GM12878 (cell line): ENCODE measurements at regions not wholly inside any gene's neighbourhood (a gene's known extent, or its start where the extent isn't known, plus 50 kb on each side); places are given as distances from the start of the nearest gene placed in this dataset.
A peak's percentile ranks its signal among the peaks of the same experiment; 100 is the strongest.

Experiments
- ETV6 ChIP-seq, 2 experiments: fragments of 450-650 bp in 1 of 2; IDR thresholded peaks in 1 of 2; conservative IDR thresholded peaks in 1 of 2; 2 replicates each; pipeline ENCODE4 v1.6.1; 2014; ENCODE audit warnings: antibody characterized with exemption in 1 of 2, borderline replicate concordance in 1 of 2, low read depth in 1 of 2, mild to moderate bottlenecking in 1 of 2, moderate library complexity in 1 of 2
- HDGF ChIP-seq: fragments of 450-650 bp; IDR thresholded peaks from 2 replicates; pipeline ENCODE4 v1.6.1; 2016; ENCODE audit warnings: antibody characterized with exemption
- IKZF1 ChIP-seq: fragments of 450-650 bp; conservative IDR thresholded peaks from 2 replicates; pipeline ENCODE4 v1.6.1; 2017; ENCODE audit warnings: antibody characterized with exemption, mild to moderate bottlenecking
- IKZF2 ChIP-seq, 2 experiments: fragments of 450-650 bp; IDR thresholded peaks; 2 replicates each; pipeline ENCODE4 v1.6.1; 2017; ENCODE audit warnings: mild to moderate bottlenecking in 2 of 2, moderate library complexity in 2 of 2
- MEF2A ChIP-seq: IDR thresholded peaks from 2 replicates; pipeline ENCODE4 v1.6.1; 2011; ENCODE audit warnings: low read depth, mild to moderate bottlenecking, low read length, moderate library complexity; ENCODE audit not compliant: insufficient read depth
- NBN ChIP-seq: fragments of 450-650 bp; IDR thresholded peaks from 2 replicates; pipeline ENCODE4 v1.6.1; 2016
- RAD21 ChIP-seq: IDR thresholded peaks from 2 replicates; pipeline ENCODE4 v1.6.1; 2011; ENCODE audit warnings: mild to moderate bottlenecking, low read depth, low read length, moderate library complexity; ENCODE audit not compliant: insufficient read depth
- RUNX3 ChIP-seq: IDR thresholded peaks from 2 replicates; pipeline ENCODE4 v1.6.1; 2012; ENCODE audit warnings: low read length, inconsistent platforms
- SMC3 ChIP-seq: IDR thresholded peaks from 2 replicates; pipeline ENCODE4 v1.6.1; 2011; ENCODE audit warnings: low read length, improper control_type of control experiment, borderline replicate concordance
- SPI1 ChIP-seq: IDR thresholded peaks from 2 replicates; pipeline ENCODE4 v1.6.1; 2011; ENCODE audit warnings: low read depth, mild to moderate bottlenecking, low read length, moderate library complexity, borderline replicate concordance; ENCODE audit not compliant: insufficient read depth
- SUPT20H ChIP-seq: IDR thresholded peaks from 2 replicates; pipeline ENCODE4 v1.6.1; 2011; ENCODE audit warnings: low read depth, mild to moderate bottlenecking, low read length, moderate library complexity, borderline replicate concordance; ENCODE audit not compliant: control insufficient read depth
- YY1 ChIP-seq: IDR thresholded peaks from 2 replicates; pipeline ENCODE4 v1.6.1; 2011; ENCODE audit warnings: low read depth, mild to moderate bottlenecking, low read length
- TF ChIP-seq, protein P1 (sequence below): IDR thresholded peaks from 2 replicates; pipeline ENCODE4 v1.6.1; 2011; ENCODE audit warnings: low read depth, mild to moderate bottlenecking, low read length, moderate library complexity, borderline replicate concordance; ENCODE audit errors: extremely low read depth
- TF ChIP-seq, protein P2 (sequence below): fragments of 450-650 bp; IDR thresholded peaks from 2 replicates; pipeline ENCODE4 v1.6.1; 2017; ENCODE audit warnings: mild to moderate bottlenecking, low read depth, inconsistent platforms; ENCODE audit not compliant: poor library complexity, severe bottlenecking
- TF ChIP-seq, protein P3 (sequence below), 3 experiments: IDR thresholded peaks in 2 of 3; conservative IDR thresholded peaks in 1 of 3; 2 replicates each; pipeline ENCODE4 v1.5.1; 2011; ENCODE audit warnings: low read depth in 3 of 3, low read length in 3 of 3, mild to moderate bottlenecking in 3 of 3, control low read depth in 2 of 3, moderate library complexity in 2 of 3, inconsistent platforms in 1 of 3, mixed read lengths in 1 of 3; ENCODE audit not compliant: control insufficient read depth in 2 of 3, insufficient read depth in 1 of 3; ENCODE audit errors: extremely low read depth in 1 of 3

DNA sequence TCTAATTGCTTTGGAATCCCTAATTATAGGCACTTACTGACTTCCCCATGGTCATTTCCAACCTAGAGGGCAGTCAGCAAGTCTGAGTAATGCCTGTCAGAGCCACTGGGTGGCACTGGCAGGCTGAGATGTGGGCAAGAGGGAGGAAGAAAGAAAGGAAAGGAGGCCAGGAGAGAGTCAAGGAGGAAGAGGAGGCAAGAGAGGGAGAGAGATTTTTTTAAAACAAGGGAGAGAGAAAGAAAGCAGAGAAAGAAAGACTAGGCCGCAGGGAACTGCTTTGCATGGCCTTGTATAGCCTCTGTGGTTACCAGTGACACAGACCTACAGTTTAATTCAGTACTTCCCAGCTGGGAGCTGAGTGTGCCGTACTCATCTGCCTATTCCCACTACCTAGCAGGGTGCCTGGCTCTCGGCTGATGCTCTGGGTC, 210.4 kb upstream of the ADO start (continued):
- TF ChIP-seq, protein P1, sequence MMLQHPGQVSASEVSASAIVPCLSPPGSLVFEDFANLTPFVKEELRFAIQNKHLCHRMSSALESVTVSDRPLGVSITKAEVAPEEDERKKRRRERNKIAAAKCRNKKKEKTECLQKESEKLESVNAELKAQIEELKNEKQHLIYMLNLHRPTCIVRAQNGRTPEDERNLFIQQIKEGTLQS, result no peak
- TF ChIP-seq YY1, result peak; percentile 26; the same call in 1 of the 2 replicates
- TF ChIP-seq, protein P2, sequence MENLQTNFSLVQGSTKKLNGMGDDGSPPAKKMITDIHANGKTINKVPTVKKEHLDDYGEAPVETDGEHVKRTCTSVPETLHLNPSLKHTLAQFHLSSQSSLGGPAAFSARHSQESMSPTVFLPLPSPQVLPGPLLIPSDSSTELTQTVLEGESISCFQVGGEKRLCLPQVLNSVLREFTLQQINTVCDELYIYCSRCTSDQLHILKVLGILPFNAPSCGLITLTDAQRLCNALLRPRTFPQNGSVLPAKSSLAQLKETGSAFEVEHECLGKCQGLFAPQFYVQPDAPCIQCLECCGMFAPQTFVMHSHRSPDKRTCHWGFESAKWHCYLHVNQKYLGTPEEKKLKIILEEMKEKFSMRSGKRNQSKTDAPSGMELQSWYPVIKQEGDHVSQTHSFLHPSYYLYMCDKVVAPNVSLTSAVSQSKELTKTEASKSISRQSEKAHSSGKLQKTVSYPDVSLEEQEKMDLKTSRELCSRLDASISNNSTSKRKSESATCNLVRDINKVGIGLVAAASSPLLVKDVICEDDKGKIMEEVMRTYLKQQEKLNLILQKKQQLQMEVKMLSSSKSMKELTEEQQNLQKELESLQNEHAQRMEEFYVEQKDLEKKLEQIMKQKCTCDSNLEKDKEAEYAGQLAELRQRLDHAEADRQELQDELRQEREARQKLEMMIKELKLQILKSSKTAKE, result no peak
- peak; percentile 81 for TF ChIP-seq NBN
- TF ChIP-seq IKZF2 (IDR thresholded peaks at IDR 0.05), result peak in 1 of 2 experiments; percentile 27; a peak in 2 of 4 replicates
- peak; percentile 96 for TF ChIP-seq SMC3
- TF ChIP-seq, protein P3, sequence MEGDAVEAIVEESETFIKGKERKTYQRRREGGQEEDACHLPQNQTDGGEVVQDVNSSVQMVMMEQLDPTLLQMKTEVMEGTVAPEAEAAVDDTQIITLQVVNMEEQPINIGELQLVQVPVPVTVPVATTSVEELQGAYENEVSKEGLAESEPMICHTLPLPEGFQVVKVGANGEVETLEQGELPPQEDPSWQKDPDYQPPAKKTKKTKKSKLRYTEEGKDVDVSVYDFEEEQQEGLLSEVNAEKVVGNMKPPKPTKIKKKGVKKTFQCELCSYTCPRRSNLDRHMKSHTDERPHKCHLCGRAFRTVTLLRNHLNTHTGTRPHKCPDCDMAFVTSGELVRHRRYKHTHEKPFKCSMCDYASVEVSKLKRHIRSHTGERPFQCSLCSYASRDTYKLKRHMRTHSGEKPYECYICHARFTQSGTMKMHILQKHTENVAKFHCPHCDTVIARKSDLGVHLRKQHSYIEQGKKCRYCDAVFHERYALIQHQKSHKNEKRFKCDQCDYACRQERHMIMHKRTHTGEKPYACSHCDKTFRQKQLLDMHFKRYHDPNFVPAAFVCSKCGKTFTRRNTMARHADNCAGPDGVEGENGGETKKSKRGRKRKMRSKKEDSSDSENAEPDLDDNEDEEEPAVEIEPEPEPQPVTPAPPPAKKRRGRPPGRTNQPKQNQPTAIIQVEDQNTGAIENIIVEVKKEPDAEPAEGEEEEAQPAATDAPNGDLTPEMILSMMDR (IDR thresholded peaks at IDR 0.05 in 2 of 3, conservative IDR thresholded peaks at IDR 0.05 in 1 of 3; ENCODE audit: control insufficient read depth in 2 of 3, extremely low read depth in 1 of 3, insufficient read depth in 1 of 3, low read depth in 3 of 3, low read length in 3 of 3), result peak; percentile 90 to 97 (median 95)
- TF ChIP-seq RAD21, result peak; percentile 100
- peak; percentile 15; the same call in 1 of the 2 replicates for TF ChIP-seq SPI1
- TF ChIP-seq HDGF, result 0 out of 2 replicates have a peak, but pooled peaks have one; percentile 64
- TF ChIP-seq MEF2A, result peak; percentile 55; the same call in 1 of the 2 replicates
- no peak for TF ChIP-seq SUPT20H
- TF ChIP-seq RUNX3, result peak; percentile 51
- TF ChIP-seq IKZF1, result peak; percentile 43; the same call in 1 of the 2 replicates
- TF ChIP-seq ETV6 (conservative IDR thresholded peaks at IDR 0.05 in 1 of 2, IDR thresholded peaks at IDR 0.05 in 1 of 2; ENCODE audit: borderline replicate concordance in 1 of 2, low read depth in 1 of 2), result no peak
